Large intestine (tissue), 3 donors: ENCODE measurements at regions not wholly inside any gene's neighbourhood (a gene's known extent, or its start where the extent isn't known, plus 50 kb on each side); places are given as distances from the start of the nearest gene placed in this dataset.

Source experiments
- DNase-seq, 2 donors: peaks; one replicate each; pipeline versions ENCODE4 v3.0.0 to v3.0.0-alpha.2; 2013
- H3K27ac ChIP-seq: one replicate; pipeline ENCODE4 v1.5.1; 2013; ENCODE audit warnings: low read length
- H3K27me3 ChIP-seq: 2 replicates; pipeline ENCODE4 v1.6.1; 2013; ENCODE audit warnings: low read length; ENCODE audit not compliant: control insufficient read depth, insufficient read depth
- H3K36me3 ChIP-seq: 2 replicates; pipeline ENCODE4 v1.6.1; 2013; ENCODE audit warnings: low read length; ENCODE audit not compliant: control insufficient read depth, insufficient read depth
- H3K4me1 ChIP-seq: one replicate; pipeline ENCODE4 v1.6.1; 2013; ENCODE audit warnings: low read length; ENCODE audit not compliant: control insufficient read depth, insufficient read depth
- H3K4me3 ChIP-seq: one replicate; pipeline ENCODE4 v1.5.1; 2013; ENCODE audit warnings: low read length
- H3K9me3 ChIP-seq: one replicate; pipeline ENCODE4 v1.6.1; 2013; ENCODE audit warnings: mild to moderate bottlenecking, low read depth, low read length, moderate library complexity; ENCODE audit not compliant: control insufficient read depth
- whole genome bisulfite sequencing: methylation state at CpG from one replicate; pipeline ENCODE4 v1.1.5; 2013; ENCODE audit warnings: low lambda C conversion rate; ENCODE audit not compliant: insufficient coverage; 5-methylcytosine and 5-hydroxymethylcytosine counted together

GRCh38 chr2:239583171-239583878, 182.5 kb upstream of the HDAC4 start:
- WGBS: 100% methylated on average over 1 of the region's 21 CpGs
- DNase-seq: no peak
- no peak overlapping the region for H3K4me3 ChIP-seq
- no peaks in the 10 kb centered on the region for H3K36me3 ChIP-seq
- H3K27me3 ChIP-seq: no peaks in the 10 kb centered on the region
- H3K9me3 ChIP-seq: no peaks in the 10 kb centered on the region
- no peaks in the 10 kb centered on the region for H3K4me1 ChIP-seq
- no peak overlapping the region for H3K27ac ChIP-seq

GRCh38 chr2:239582476-239582875, 181.7 kb upstream of the HDAC4 start:
- Histone ChIP-seq H3K27me3 (no peaks in the 10 kb centered on the region), H3K36me3 (no peaks in the 10 kb centered on the region), H3K4me1 (no peaks in the 10 kb centered on the region), H3K27ac (no peak overlapping the region), H3K9me3 (no peaks in the 10 kb centered on the region), H3K4me3 (no peak overlapping the region)
- 42% methylated on average over 2 of the region's 6 CpGs for WGBS
- DNase-seq: no peak

GRCh38 chr2:239581352-239581901, 180.6 kb upstream of the HDAC4 start:
- Histone ChIP-seq H3K4me1 (no peaks in the 10 kb centered on the region), H3K36me3 (no peaks in the 10 kb centered on the region), H3K9me3 (no peaks in the 10 kb centered on the region), H3K27ac (no peak overlapping the region), H3K4me3 (no peak overlapping the region), H3K27me3 (no peaks in the 10 kb centered on the region)
- DNase-seq: no peak
- no CpG with 5 or more reads among the region's 21 CpGs for WGBS

GRCh38 chr2:239580199-239580527, 179.3 kb upstream of the HDAC4 start:
- H3K27ac ChIP-seq: no peak overlapping the region
- 40% methylated on average over 1 of the region's 3 CpGs for WGBS
- peaks cover 6% of the 10 kb centered on the region for H3K27me3 ChIP-seq

GRCh38 chr2:239579524-239580198, 178.8 kb upstream of the HDAC4 start:
- no peaks in the 10 kb centered on the region for H3K4me1 ChIP-seq
- DNase-seq: no peak
- WGBS: no CpG with 5 or more reads among the region's 7 CpGs

More at GRCh38 chr2:239580199-239580527, 179.3 kb upstream of the HDAC4 start:
- Histone ChIP-seq H3K4me3 (no peak overlapping the region), H3K36me3 (no peaks in the 10 kb centered on the region), H3K9me3 (peaks cover 4% of the 10 kb centered on the region), H3K4me1 (no peaks in the 10 kb centered on the region)
- no peak for DNase-seq

GRCh38 chr2:239579081-239579480, 178.3 kb upstream of the HDAC4 start:
- no peak for DNase-seq
- no peaks in the 10 kb centered on the region for H3K36me3 ChIP-seq
- WGBS: no CpG with 5 or more reads among the region's 12 CpGs
- H3K4me3 ChIP-seq: no peak overlapping the region
- H3K4me1 ChIP-seq: no peaks in the 10 kb centered on the region
- H3K9me3 ChIP-seq: peaks cover 4% of the 10 kb centered on the region
- H3K27ac ChIP-seq: no peak overlapping the region
- peaks cover 14% of the 10 kb centered on the region for H3K27me3 ChIP-seq

More at GRCh38 chr2:239579524-239580198, 178.8 kb upstream of the HDAC4 start:
- Histone ChIP-seq H3K27ac (no peak overlapping the region), H3K27me3 (peaks cover 11% of the 10 kb centered on the region), H3K9me3 (peaks cover 4% of the 10 kb centered on the region), H3K4me3 (no peak overlapping the region), H3K36me3 (no peaks in the 10 kb centered on the region)

GRCh38 chr2:239578381-239578780, 177.6 kb upstream of the HDAC4 start:
- DNase-seq: no peak
- H3K27ac ChIP-seq: no peak overlapping the region
- H3K27me3 ChIP-seq: peaks cover 18% of the 10 kb centered on the region
- H3K4me3 ChIP-seq: no peak overlapping the region
- no peaks in the 10 kb centered on the region for H3K4me1 ChIP-seq
- no CpG with 5 or more reads among the region's 12 CpGs for WGBS
- peaks cover 4% of the 10 kb centered on the region for H3K9me3 ChIP-seq
- H3K36me3 ChIP-seq: no peaks in the 10 kb centered on the region

- WGBS: 100% methylated on average over 1 of the region's 12 CpGs
- Histone ChIP-seq H3K9me3 (peaks cover 4% of the 10 kb centered on the region), H3K4me1 (no peaks in the 10 kb centered on the region), H3K27ac (no peak overlapping the region), H3K27me3 (peaks cover 18% of the 10 kb centered on the region), H3K4me3 (no peak overlapping the region), H3K36me3 (no peaks in the 10 kb centered on the region)
- no peak for DNase-seq
These were observed 177.1 kb upstream of the HDAC4 start for GRCh38 chr2:239577935-239578334.

- peak in 1 of 2 donors; percentile 16 for DNase-seq
- 95% methylated on average over 3 of the region's 17 CpGs for WGBS
- Histone ChIP-seq H3K27ac (no peak overlapping the region), H3K4me3 (no peak overlapping the region), H3K27me3 (peaks cover 18% of the 10 kb centered on the region), H3K9me3 (peaks cover 4% of the 10 kb centered on the region), H3K4me1 (no peaks in the 10 kb centered on the region), H3K36me3 (no peaks in the 10 kb centered on the region)
These were observed 176.2 kb upstream of the HDAC4 start for GRCh38 chr2:239576784-239577685.

GRCh38 chr2:239575931-239576445, 175.2 kb upstream of the HDAC4 start:
- no CpG with 5 or more reads among the region's 8 CpGs for WGBS
- no peak overlapping the region for H3K27ac ChIP-seq
- no peaks in the 10 kb centered on the region for H3K36me3 ChIP-seq
- DNase-seq: no peak
- H3K9me3 ChIP-seq: peaks cover 4% of the 10 kb centered on the region
- peaks cover 18% of the 10 kb centered on the region for H3K27me3 ChIP-seq
- no peaks in the 10 kb centered on the region for H3K4me1 ChIP-seq
- no peak overlapping the region for H3K4me3 ChIP-seq
